HG03520 (cell line): ENCODE measurements at regions not wholly inside any gene's neighbourhood (a gene's known extent, or its start where the extent isn't known, plus 50 kb on each side); places are given as distances from the start of the nearest gene placed in this dataset.
"Not testable (repeated sequence)": the region's sequence is repeated elsewhere in the genome, so short reads cannot be mapped to it uniquely, and the experiment has no call there.

Experiments used
- ATAC-seq: cut with Tn5 transposase; IDR thresholded peaks from one replicate; pipeline ENCODE4 v1.9.1; 2021; ENCODE audit warnings: mild to moderate bottlenecking, moderate library complexity; ENCODE audit not compliant: unreplicated experiment

GRCh38 chr1:94304553-94304952 is 67.2 kb upstream of the ARHGAP29 start:
- no peak for ATAC-seq

- no peak for ATAC-seq
Observed at GRCh38 chr1:94303005-94303404, 65.6 kb upstream of the ARHGAP29 start.

GRCh38 chr1:94302497-94302896 is 65.1 kb upstream of the ARHGAP29 start:
- ATAC-seq, result no peak

GRCh38 chr1:94301186-94301585 is 63.8 kb upstream of the ARHGAP29 start:
- no peak for ATAC-seq

GRCh38 chr1:94300731-94301130 is 63.3 kb upstream of the ARHGAP29 start:
- ATAC-seq, result no peak

GRCh38 chr1:94299627-94300553 is 62.5 kb upstream of the ARHGAP29 start:
- ATAC-seq, result no peak

- no peak for ATAC-seq
Observed at GRCh38 chr1:94298861-94299260, 61.5 kb upstream of the ARHGAP29 start.

GRCh38 chr1:94296018-94296417 is 58.6 kb upstream of the ARHGAP29 start:
- ATAC-seq, result no peak

- ATAC-seq, result not testable (repeated sequence)
Observed at GRCh38 chr1:94292978-94293377, 55.6 kb upstream of the ARHGAP29 start.

- ATAC-seq, result not testable (repeated sequence)
Observed at GRCh38 chr1:94289244-94289643, 51.9 kb upstream of the ARHGAP29 start.
